HG03159 (cell line): ENCODE measurements at regions not wholly inside any gene's neighbourhood (a gene's known extent, or its start where the extent isn't known, plus 50 kb on each side); places are given as distances from the start of the nearest gene placed in this dataset.

Source experiments
- ATAC-seq: cut with Tn5 transposase; IDR thresholded peaks from one replicate; pipeline ENCODE4 v1.9.1; 2021; ENCODE audit warnings: mild to moderate bottlenecking, moderate library complexity; ENCODE audit not compliant: unreplicated experiment

- no peak for ATAC-seq
These were observed 169.0 kb downstream of the BUD13 start for GRCh38 chr11:116603728-116604323.

GRCh38 chr11:116602637-116602942, 170.2 kb downstream of the BUD13 start:
- no peak for ATAC-seq

- ATAC-seq, result no peak
These were observed 170.8 kb downstream of the BUD13 start for GRCh38 chr11:116601814-116602636.

GRCh38 chr11:116600930-116601329, 171.9 kb downstream of the BUD13 start:
- ATAC-seq, result no peak

GRCh38 chr11:116598556-116598955, 174.2 kb downstream of the BUD13 start:
- no peak for ATAC-seq

GRCh38 chr11:116598036-116598435, 174.8 kb downstream of the BUD13 start:
- no peak for ATAC-seq

- ATAC-seq, result no peak
These were observed 176.2 kb downstream of the BUD13 start for GRCh38 chr11:116596346-116597260.

- no peak for ATAC-seq
These were observed 177.4 kb downstream of the BUD13 start for GRCh38 chr11:116595305-116595880.

- no peak for ATAC-seq
These were observed 181.8 kb downstream of the BUD13 start for GRCh38 chr11:116590844-116591570.

- ATAC-seq, result no peak
These were observed 183.4 kb downstream of the BUD13 start for GRCh38 chr11:116589402-116589801.

GRCh38 chr11:116586392-116586791, 186.4 kb downstream of the BUD13 start:
- no peak for ATAC-seq

GRCh38 chr11:116582571-116582970, 190.2 kb downstream of the BUD13 start:
- ATAC-seq, result no peak

- no peak for ATAC-seq
These were observed 191.4 kb downstream of the BUD13 start for GRCh38 chr11:116581349-116581748.

GRCh38 chr11:116580799-116581198, 192.0 kb downstream of the BUD13 start:
- ATAC-seq, result no peak

- no peak for ATAC-seq
These were observed 192.7 kb downstream of the BUD13 start for GRCh38 chr11:116579857-116580727.

GRCh38 chr11:116579031-116579653, 193.6 kb downstream of the BUD13 start:
- ATAC-seq, result no peak

- ATAC-seq, result no peak
These were observed 194.8 kb downstream of the BUD13 start for GRCh38 chr11:116577956-116578355.

- ATAC-seq, result no peak
These were observed 195.5 kb downstream of the BUD13 start for GRCh38 chr11:116577273-116577672.

- ATAC-seq, result no peak
These were observed 196.3 kb downstream of the BUD13 start for GRCh38 chr11:116576526-116576925.
